ENCODE measurements at regions not wholly inside any gene's neighbourhood (a gene's known extent, or its start where the extent isn't known, plus 50 kb on each side); places are given as distances from the start of the nearest gene placed in this dataset.
A peak's percentile ranks its signal among the peaks of the same experiment; 100 is the strongest.

DNA sequence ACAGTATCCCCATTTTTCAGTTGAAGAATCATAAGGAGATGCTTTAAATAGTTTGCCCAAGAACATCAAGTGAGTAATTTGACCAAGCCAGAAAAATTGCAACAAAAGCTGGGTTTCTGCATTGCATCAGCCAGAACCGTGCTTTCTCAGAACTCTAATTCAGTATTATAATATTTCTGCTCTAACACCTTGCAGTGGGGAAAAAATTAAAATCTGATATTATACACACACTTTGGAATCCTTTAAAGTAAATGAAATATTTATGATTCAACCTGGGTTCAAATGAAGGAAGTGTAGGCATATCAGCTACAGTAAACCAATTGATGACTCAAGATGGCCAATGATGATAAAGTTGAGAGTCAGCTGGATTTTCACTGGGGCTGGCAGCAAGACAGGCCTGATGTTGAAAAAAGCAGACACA, 387.6 kb upstream of the ZFP42 start:
- TF ChIP-seq GATA2 (IDR thresholded peaks at IDR 0.05; ENCODE audit: low read depth, low read length) (peak; percentile 36; the same call in 1 of the 2 replicates), GATA3 (IDR thresholded peaks at IDR 0.05; ENCODE audit: low read depth, low read length) (no peak)
